ENCODE measurements at regions not wholly inside any gene's neighbourhood (a gene's known extent, or its start where the extent isn't known, plus 50 kb on each side); places are given as distances from the start of the nearest gene placed in this dataset.

GRCh38 chr6:109897025-109897424, 81.1 kb upstream of the GPR6 start:
- TF ChIP-seq CTCF (conservative IDR thresholded peaks at IDR 0.05 in 1 of 2, IDR thresholded peaks at IDR 0.05 in 1 of 2; ENCODE audit: extremely low read depth in 1 of 2, insufficient read depth in 1 of 2, low read depth in 1 of 2, low read length in 2 of 2) = no peak
- no peak for TF ChIP-seq EZH2 (IDR thresholded peaks at IDR 0.05; ENCODE audit: borderline replicate concordance, low read length)
